ENCODE measurements at regions not wholly inside any gene's neighbourhood (a gene's known extent, or its start where the extent isn't known, plus 50 kb on each side); places are given as distances from the start of the nearest gene placed in this dataset.

DNA sequence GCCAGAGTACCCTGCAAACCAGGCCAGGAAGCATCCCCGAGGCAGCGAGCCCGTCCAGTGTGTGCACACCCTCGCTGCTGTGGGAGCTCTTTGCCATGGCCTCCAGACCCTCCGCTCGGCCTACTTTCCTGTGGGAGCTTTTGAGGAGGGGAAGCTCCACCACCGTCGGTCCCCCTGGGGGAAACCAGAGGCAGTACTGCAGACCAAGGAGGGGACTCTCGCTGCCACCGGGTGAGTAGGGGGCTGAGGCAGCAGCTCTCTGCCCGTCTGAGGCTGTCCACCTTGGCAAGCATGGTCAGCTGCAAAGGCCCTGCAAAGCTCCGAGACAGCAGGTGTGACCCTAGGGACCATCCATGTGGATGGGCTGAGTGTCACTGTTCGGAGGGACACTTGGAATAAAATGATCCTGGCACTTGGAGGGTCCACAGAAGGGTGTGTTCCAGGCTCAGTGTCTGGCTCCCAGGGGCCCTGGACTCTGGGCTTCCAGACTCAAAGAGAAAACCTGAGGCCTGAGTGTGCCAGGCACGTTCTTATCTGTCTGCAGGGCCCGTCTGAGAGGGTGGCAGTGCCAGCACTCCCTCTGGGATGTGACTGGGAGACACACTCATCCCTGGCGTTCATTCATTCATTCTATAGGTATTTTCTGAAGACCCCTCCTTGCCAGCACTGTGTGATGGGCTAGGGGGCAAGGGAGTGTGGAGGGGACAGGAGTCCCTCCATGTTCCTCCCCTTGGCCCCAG is 282.8 kb upstream of the HS6ST1 start:
- TF ChIP-seq POLR2AphosphoS5 (IDR thresholded peaks at IDR 0.05) (no peak), POLR2A (IDR thresholded peaks at IDR 0.05) (no peak)

Data from prostate gland (tissue), 1 donor.